ENCODE measurements at regions not wholly inside any gene's neighbourhood (a gene's known extent, or its start where the extent isn't known, plus 50 kb on each side); places are given as distances from the start of the nearest gene placed in this dataset.
"Not testable (repeated sequence)": the region's sequence is repeated elsewhere in the genome, so short reads cannot be mapped to it uniquely, and the experiment has no call there.

GRCh38 chr5:72588640-72589039, 81.4 kb upstream of the ZNF366 start:
- DNase-seq (ENCODE audit: low read depth), result no peak

GRCh38 chr5:72587661-72588308, 80.6 kb upstream of the ZNF366 start:
- DNase-seq (ENCODE audit: low read depth), result no peak

GRCh38 chr5:72586788-72587530, 79.7 kb upstream of the ZNF366 start:
- DNase-seq (ENCODE audit: low read depth), result no peak

GRCh38 chr5:72584466-72584865, 77.3 kb upstream of the ZNF366 start:
- DNase-seq (ENCODE audit: low read depth), result no peak

- not testable (repeated sequence) for DNase-seq (ENCODE audit: low read depth)
Observed at GRCh38 chr5:72579290-72579689, 72.1 kb upstream of the ZNF366 start.

- no peak for DNase-seq (ENCODE audit: low read depth)
Observed at GRCh38 chr5:72572236-72572765, 65.1 kb upstream of the ZNF366 start.

GRCh38 chr5:72569408-72569944, 62.3 kb upstream of the ZNF366 start:
- DNase-seq (ENCODE audit: low read depth), result no peak

- no peak for DNase-seq (ENCODE audit: low read depth)
Observed at GRCh38 chr5:72566746-72567145, 59.5 kb upstream of the ZNF366 start.

GRCh38 chr5:72565513-72566289, 58.5 kb upstream of the ZNF366 start:
- DNase-seq (ENCODE audit: low read depth), result no peak

GRCh38 chr5:72562717-72563116, 55.5 kb upstream of the ZNF366 start:
- no peak for DNase-seq (ENCODE audit: low read depth)

GRCh38 chr5:72561148-72561972, 54.1 kb upstream of the ZNF366 start:
- DNase-seq (ENCODE audit: low read depth), result no peak

GRCh38 chr5:72559866-72560766, 52.9 kb upstream of the ZNF366 start:
- DNase-seq (ENCODE audit: low read depth), result no peak

- DNase-seq (ENCODE audit: low read depth), result no peak
Observed at GRCh38 chr5:72558383-72558782, 51.2 kb upstream of the ZNF366 start.

- DNase-seq (ENCODE audit: low read depth), result no peak
Observed at GRCh38 chr5:72558046-72558336, 50.8 kb upstream of the ZNF366 start.

GRCh38 chr5:72557167-72558045, 50.2 kb upstream of the ZNF366 start:
- no peak for DNase-seq (ENCODE audit: low read depth)
